ENCODE measurements at regions not wholly inside any gene's neighbourhood (a gene's known extent, or its start where the extent isn't known, plus 50 kb on each side); places are given as distances from the start of the nearest gene placed in this dataset.

DNA sequence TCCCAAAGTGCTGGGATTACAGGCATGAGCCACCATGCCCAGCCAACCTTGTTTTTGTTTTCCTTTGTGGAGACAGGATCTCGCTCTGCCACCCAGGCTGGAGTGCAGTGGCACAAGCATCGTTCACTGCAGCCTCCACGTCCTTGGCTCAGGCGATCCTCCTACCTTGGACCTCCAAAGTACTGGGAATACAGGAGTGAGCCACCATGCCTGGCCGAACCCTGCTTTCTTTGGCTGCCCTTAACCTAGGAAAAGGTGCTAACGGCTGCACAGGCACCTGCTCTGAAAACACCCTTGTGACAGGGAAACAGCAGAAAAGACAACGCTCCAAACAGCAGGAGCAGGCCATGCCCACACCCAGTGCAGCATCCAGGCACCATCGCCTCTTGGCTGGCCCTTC, 71.9 kb downstream of the OAT start:
- DNase-seq: no peak

DNA sequence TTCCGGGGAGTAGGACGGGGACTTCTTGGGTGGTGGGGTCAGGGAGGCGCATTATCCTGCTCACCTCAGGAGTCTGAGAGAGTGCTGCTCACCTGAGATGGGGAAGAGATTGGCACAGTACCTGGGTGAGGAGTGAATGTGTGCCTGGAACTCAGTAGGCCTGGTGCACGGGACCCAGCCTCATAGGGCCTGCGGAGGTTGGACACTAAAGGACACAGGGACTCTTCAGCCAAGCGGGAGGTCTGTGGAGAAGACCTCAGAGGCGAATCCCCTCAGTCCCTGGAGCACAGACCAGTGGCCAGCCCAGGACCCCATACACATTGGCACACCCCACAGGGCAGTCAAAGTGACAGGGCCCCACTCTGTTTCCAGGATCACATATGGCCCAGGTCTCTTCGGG, 73.2 kb downstream of the OAT start:
- DNase-seq: no peak

DNA sequence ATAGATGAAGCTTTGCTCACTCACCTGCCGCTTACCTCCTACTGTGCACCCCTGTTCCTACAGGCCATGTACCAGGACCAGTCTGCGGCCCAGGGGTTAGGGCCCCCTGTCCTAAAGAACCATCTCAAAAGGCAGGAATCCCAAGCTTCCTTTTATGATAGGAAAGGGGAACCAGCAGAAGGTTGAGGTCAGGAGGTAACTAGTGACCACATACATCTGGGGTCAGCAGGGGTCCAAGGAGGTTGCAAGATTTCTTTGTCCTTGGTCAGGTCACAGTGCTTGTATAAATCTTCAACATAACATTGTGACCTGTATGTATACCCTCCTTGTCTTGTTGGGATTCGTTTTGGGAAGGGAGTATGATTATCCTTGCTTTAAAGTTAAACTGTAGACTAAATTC, 73.8 kb downstream of the OAT start:
- DNase-seq: no peak

DNA sequence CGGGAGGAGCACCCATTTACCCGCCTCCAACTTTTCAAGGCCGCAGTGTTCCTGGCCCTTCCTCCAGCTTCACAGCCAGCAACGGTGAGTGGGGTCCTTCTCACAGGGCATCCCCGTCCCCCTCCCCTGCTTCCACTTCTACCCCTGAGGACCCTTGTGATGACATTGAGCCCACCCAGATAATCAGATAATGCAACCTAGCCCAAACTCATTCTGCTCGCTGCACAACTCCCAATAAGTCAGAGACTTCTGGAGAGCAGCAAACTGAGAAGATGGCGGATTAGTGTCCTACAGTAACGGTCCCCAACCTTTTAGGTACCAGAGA, 74.5 kb downstream of the OAT start:
- DNase-seq: no peak

DNA sequence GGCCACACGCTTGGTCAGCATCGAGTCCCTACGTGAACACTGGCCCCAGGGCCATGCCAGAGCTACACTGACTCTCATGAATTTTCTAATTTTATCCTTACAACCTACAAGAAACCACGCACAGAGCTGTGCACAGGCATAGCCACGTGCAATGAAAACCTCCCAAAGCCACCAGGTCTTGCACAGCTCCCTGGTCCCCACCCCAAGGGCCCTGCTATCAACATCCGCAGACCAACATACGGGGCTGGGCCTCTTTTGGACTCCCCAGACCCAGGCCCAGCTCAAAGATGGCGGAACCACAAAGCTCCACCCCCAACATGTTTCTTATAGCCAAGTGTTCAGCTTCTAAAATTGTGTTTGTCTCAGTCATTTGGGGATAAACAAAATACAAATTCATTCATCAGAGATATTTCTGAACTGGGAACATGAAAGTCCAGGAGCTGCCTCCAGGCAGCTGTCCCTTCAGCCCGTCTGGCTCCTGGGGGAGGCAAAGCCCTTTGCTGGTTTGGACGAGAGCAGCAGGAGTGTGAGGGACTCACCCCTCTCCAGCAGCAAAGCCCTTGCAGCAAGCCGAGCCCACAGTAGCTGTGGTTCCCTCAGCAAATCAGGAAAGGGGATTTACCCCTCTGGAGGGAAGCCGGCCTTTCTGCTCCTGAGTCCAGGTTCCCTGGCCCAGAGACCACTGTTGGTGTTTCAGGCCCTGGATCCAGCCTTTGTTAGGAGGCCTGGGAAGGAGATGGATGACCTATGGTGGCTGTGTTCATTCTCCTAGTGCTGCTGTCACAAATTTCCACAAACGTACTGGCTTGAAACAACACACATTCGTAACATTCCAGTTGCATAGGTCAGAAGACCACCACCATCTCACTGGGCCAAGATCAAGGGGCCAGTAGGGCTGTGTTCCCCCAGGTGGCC, 75.1 kb downstream of the OAT start:
- no peak for DNase-seq

DNA sequence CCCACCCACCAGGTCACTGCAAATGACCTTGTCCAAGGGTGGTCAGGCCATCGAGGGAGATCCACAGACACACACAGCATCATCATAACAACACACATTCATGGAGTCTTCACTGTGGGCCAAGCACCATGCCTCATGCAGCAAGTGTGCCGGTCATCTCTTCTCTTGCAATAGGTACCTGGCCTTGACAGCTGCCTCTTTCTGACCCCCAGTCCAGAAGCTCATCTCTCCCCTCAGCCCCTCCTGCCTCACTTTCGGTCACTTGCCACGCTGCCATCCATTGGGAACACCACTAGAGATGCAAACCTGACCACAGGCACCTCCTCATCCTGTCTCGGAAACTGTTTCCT, 75.9 kb downstream of the OAT start:
- no peak for DNase-seq

DNA sequence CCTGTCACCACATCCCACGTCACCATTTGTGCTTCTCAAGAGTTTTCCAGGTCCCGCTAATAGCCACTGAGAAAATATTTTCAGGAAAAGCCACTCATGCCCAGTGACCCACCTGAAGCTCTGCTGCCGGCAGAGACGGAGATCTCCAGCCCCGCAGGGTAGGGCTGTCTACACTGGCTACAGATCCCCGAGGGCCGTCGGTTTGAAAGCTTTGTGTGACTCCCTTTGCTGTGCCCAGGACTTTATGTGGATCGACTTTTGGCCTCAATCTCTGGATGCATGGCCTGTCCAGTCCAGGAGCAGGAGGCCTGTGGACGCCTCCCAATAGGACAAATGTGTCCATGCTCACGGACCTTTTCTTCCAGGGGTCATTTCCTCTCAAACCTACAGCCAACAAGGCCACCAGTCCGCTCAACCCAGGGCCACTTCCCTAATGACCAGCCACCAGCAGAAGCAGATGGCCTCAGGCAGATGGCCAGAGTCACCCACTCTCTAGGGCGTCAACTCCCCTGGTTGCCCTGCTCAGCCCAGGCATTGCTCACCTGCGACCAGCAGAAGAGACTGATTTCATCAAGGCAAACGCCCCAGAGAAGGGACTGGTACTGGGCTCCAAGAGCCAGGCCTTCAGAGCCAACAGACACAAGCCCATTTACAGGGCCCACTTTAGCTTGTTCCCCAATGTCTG, 76.4 kb downstream of the OAT start:
- DNase-seq: no peak

DNA sequence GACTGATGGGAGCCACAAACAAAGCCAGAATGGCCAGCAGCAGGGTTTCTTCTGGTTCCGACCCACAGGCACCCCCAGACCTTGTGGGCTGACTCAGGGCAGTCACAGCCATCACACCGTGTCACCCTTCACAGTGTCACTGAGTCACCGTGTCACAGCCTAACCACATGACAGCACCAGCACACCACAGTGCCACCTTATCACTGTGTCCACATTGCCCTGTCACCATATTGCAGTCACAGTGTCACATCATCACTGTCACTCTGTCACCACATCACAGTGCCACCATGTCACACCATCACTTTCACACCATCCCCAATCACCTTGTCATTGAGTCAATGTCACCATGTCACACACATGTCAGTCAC, 77.0 kb downstream of the OAT start:
- no peak for DNase-seq

DNA sequence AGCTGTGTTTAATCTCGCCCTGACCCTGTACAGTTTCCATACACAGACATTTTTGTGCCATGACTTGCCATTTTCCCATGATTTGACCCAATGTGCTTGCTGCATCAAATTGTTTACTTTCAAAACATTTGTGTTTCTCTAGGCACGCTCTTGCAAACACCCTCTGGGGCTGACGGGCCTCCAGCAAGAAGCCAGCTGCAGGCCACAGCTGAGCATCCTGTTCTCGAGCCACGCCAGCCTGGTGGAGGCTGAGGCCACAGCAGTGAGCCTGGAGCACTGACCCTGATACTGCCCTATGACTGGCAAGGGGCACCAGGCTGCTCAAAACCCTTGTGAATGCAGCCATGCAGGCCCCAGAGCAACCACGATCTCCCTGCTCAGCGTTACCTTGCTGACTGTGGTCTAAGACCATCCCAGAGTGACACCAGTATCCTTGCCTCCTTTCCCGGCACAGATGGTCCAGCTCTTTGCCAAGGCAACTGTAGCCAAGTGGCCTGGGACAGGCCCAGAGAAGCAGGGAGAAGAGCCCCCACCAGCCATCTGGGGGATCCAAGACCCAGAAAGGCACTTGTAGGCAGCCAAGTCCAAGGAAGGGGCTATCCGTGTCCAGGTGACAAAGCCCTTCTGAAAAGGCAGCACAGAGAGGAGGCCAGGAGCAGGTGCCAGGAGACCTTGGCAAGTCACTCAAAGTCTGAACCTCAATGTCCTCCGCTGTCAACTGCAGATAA, 78.5 kb downstream of the OAT start:
- no peak for DNase-seq

DNA sequence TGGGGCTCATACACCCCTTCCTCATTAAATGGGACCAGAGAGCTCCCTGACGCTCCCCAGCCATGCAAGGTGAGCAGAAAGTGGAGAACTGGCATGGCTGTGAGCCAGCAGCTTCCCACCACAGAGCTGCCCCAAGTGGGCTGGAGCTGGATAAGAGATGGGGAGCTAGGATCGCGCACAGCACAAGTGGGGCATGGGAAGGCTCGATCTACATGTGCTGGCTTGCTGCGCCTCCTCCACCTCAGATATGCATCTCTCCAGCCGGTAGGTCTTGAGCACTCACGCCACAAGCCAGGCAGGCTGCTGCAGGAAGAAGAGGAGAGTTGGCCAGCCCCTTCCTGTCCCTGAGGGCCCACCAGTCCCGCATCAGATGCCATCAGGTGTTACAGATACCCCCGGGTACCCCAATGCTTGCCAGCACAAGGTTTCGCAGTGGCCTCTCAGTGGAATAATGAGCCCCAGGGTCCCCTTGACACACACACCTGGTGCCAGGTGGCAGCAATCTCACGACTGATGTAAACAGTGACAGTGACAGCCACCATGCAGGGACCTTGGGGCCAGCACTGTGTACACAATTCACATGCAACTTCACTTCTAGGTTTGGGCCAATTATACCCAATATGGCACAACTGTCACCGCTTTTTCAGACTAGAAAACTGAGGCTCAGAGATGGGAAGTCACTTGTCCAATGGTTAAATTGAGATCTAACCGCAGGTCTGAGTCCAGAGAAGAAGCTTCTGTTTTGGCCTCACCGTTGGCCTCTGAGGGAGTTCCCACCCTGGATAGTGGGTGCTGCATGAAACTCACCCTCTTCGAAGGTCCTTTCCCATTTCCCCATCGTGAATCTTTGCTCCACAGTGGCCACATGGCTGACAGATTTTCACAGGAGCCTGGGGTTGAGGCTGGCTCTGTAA, 79.3 kb downstream of the OAT start:
- DNase-seq: no peak

DNA sequence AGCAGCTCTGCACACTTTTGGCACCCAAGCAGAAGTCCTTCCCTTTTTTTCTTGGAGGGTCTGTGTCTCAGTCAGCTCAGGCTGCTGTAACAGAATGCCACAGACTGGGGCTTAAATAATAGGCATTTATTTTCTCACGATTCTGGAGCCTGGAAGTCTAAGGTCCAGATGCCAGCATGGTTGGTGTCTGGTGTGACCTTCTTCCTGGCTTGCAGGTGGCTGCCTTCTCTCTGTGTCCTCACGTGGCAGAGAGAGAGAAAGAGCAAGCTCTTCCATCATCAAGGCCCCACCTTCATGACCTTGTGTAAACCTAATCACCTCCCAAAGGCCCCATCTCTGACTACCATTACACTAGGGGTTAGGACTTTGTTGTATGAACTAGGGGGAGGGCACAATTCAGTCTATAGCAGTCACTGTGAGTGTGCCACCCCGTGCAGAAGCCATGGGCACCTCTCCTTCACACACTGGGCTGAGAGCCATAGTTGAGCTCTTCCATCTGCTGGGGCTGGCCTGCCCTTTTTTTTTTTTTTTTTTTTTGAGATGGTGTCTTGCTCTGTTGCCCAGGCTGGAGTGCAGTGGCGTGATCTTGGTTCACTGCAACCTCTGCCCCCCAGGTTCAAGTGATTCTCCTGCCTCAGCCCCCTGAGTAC, 80.3 kb downstream of the OAT start:
- no peak for DNase-seq

DNA sequence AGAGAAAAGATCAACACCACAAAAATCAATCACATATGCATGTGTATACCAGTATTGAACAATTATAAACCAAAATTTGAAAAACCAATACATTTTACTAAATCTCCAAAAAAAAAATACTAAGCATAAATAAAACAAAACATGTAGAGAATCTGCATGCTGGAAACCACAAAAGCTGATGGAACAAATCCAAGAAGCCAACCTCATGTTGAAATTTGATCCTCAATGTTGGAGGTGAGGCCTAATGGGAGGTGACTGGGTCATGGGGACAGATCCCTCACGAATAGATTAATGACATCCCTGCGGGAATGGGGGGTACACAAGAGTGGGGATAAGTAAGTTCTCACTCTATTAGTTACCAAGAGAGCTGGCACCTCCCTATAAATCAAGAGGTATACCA, 82.5 kb downstream of the OAT start:
- no peak for DNase-seq

DNA sequence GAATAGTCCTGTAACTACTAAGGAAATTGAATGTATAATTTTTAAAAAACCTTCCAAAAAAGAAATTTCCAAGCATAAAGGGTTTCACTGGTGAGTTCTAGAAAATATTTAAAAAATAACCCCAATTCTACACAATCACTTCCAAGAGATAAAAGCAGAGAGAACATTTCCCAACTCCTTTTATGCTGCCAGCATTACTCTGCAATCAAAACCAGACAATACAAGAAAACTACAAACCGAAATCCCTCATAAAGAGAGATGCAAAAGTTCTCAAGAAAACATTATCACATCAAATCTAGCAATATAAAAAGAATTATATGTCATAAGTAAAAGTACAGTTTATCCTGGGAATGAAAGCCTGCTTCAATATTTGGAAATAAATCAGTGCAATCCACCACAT, 84.8 kb downstream of the OAT start:
- DNase-seq: no peak

DNA sequence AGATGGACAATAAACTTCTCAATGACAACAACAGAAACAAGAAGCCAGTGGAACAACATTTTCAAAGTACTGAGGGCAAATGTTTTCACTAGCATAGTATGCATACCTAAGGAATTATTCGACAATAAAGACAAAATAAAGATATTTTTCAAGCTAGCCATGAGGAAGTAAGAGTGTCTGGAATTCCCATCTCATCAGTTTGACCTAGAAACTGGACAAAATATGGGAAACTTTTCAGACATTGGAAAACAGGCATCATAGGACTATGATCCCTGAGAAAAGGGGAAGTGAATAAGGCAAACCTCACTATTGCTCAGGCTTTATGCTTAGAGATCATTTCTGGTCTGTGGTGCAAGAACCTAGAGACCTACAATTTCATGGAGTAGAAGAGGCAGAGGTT, 86.3 kb downstream of the OAT start:
- no peak for DNase-seq

DNA sequence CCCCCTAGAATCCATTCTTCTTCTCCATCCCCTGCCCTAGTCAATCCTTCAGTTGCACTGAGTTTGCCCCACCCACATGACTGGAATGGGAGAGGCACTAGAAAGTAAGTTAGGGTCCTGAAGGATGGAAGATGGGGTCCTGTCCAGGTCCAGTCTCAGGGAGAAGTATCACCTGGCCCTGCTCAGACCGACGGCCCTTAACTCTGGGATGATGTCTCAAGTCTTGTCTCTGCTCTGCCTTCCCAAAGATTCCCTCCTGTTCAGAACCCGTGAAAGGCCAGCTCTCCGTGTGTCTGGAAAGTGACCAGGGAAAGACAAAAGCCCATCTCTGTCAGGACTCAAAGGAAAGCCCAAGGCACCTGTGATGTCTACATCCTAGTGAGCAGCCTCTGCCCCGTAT, 88.8 kb downstream of the OAT start:
- no peak for DNase-seq

DNA sequence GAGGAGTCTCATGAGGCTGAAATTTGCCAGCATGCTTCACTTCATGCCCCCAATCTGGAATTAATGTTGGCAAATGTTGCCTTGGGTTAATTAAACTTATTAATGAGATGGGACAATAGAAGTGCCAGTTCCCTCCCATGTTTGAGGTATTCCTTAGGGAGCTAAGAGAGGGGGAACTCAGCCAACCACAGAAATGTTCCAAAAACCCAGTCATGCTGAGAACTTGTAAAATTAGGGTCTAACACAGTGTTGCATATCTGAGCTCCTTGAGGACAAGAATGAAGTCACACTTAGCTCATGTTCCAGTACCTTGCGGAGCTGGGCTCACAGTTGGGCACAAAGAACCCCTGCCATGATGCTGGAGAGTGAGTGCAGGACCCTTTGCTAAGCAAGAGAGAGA, 89.4 kb downstream of the OAT start:
- no peak for DNase-seq

DNA sequence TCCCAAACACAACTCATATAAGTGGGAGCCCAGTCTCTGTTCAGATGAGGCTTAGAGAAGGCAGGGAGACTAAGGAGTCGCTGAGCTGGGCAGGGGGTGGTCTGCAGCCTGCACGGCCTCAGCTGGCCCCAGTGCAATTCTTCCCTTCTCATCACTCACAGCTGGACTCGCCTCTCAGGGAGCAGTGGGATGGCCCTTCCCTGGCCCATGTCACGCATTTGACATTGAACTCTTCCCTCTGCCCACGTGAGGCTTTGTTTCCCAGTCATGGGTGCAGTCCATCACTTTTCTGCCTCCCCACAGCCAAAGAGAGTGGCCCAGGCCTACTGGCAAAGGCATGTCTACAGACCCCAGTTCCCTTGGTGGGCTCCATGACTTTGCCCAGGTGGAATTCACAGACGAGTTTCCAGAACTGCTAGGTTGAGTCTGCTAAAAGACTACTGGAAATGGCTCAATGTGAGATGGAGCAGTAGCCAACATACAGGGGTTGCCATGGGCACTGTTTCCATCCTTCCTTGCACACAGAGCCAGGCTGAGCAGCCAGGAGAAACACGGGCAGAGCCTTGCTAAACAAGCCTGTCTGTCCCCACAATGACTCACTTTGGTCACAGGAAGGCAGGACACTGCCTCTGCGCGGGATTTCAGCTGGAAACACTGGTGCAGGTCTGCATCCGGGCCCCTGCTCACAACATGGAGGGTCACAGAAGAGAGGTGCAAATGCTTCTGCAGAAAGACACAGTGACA, 90.1 kb downstream of the OAT start:
- no peak for DNase-seq

DNA sequence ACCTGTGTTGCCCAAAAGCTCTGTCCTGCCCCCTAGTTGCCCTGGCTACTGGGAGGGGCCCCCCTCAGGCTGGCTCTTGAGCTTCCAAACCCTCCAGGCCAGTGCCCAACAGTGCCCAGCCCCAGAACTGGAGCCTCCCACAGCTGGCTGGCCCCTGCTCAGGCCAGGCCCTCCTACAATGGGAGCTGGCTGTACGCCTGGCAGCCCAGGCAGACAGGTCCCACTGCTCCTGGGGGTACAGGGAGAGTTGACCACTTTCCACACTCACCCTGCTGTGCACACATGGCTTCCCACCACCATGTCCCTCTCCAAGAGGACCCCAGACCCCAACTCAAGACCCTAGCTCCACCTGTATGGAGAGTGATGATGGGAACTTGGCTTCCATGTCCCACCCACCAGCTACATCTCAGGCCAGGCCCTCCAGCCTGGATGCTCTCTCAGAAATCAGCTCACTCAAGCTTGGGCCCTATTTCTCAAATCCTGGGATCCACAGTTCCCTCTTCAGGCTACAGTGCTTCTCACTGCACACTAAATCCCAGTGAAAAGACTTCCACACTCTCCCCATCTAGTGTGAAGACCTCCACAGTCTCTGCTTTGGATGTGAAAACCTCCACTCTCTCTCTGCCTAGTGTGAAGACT, 92.6 kb downstream of the OAT start:
- DNase-seq: no peak

DNA sequence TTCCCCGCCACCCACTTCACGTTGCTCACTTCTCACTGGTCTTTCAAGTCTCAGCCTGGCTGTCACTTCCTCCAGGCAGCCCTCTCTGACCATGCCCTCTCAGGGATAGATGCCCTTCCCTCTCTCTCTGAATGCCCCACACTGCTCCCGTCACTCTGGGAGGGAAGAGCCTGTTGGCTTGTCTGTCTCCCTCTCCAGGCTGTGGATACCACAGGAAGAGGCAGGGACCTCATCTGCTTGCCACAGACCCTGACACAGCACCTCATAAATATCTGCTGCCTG, 93.1 kb downstream of the OAT start:
- DNase-seq: no peak

DNA sequence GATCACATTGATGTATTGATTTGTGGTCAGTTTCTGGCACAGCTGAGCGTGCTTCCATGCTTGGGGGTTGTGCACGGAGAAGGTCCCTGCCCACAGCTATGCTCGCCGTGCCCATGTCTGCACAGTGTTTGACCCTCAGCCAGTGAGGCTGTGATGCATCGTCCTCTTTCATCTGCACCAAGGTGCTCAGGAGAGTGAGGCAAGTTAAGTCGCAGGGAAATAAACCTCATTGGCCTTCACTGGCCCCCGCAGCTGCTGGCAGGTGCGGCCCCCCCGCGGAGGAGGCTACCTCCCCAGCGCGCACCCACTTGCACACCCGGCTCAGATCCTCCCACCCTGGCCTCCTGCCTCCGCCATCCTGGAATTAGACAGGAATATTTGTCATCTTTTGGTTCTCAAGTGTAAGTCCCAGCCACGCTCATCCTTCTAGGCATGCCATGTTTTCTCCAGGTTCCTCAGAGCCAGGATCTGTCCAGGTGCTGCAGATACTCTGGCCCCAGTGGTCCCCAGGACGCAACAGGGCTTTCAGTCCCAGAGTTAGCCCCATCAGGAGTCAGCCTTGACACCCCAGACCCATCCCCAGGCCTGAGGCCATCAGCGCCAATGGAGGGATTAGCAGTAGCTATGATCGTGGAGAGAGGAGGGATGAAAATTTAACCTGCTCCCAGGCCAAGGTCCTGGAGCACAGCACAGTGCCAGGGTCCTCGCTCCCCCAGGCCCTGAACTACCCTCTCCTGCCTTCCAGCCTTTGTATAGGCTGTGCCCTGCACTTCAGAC, 93.7 kb downstream of the OAT start:
- DNase-seq: no peak

DNA sequence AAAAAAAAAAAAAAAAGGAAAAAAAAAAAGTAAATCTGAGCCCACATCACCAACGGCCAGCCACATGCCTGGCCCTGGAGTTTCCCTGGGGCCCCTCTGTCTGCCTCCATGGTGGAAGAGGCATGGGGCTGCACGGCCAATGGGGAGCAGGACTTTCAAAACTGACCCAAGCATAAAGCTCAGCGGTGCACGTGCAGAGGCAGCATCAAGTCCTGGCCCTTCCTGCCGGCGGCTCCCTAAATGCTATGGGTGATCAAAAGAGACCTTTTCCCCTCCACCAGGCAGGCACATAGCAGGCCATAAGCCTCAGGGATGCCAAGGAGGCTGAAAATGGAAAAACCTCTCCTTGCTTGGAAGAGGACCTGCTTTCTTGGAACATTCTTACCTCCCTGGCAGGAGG, 94.3 kb downstream of the OAT start:
- no peak for DNase-seq

Data from NCI-H1092 treated with DMSO at 0.1 percent for 48 hours (cell line).